ENCODE measurements at regions not wholly inside any gene's neighbourhood (a gene's known extent, or its start where the extent isn't known, plus 50 kb on each side); places are given as distances from the start of the nearest gene placed in this dataset.
A peak's percentile ranks its signal among the peaks of the same experiment; 100 is the strongest.
"Not testable (repeated sequence)": the region's sequence is repeated elsewhere in the genome, so short reads cannot be mapped to it uniquely, and the experiment has no call there.

- no peaks in the 10 kb centered on the region for H3K9me3 Mint-ChIP-seq (ENCODE audit: low read depth, unreplicated experiment)
- no peaks in the 10 kb centered on the region for H3K36me3 Mint-ChIP-seq (ENCODE audit: insufficient read depth, unreplicated experiment)
- no TSS peak for BruUV-seq (replicated peaks)
- no peak for DNase-seq
- no peaks in the 10 kb centered on the region for H3K27me3 Mint-ChIP-seq (ENCODE audit: unreplicated experiment)
- H3K4me1 Mint-ChIP-seq (ENCODE audit: low read depth, unreplicated experiment), result no peaks in the 10 kb centered on the region
- intact Hi-C loops (cut with micrococcal nuclease; ENCODE audit: unreplicated experiment), result no loop called here
- H3K27ac Mint-ChIP-seq (ENCODE audit: unreplicated experiment), result no peak overlapping the region
- CTCF ChIA-PET, result no interaction called here
- no peak overlapping the region for H3K4me3 Mint-ChIP-seq (ENCODE audit: low read depth, unreplicated experiment)
- TF ChIP-seq CTCF (IDR thresholded peaks at IDR 0.05; ENCODE audit: unreplicated experiment), result no peak
These were observed 629.3 kb upstream of the LRRN3 start for GRCh38 chr7:110461621-110462020.

- no peaks in the 10 kb centered on the region for H3K36me3 Mint-ChIP-seq (ENCODE audit: insufficient read depth, unreplicated experiment)
- H3K4me1 Mint-ChIP-seq (ENCODE audit: low read depth, unreplicated experiment), result no peaks in the 10 kb centered on the region
- DNase-seq, result peak; percentile 5
- CTCF ChIA-PET, result no interaction called here
- no peak for TF ChIP-seq CTCF (IDR thresholded peaks at IDR 0.05; ENCODE audit: unreplicated experiment)
- intact Hi-C loops (cut with micrococcal nuclease; ENCODE audit: unreplicated experiment), result no loop called here
- no peak overlapping the region for H3K4me3 Mint-ChIP-seq (ENCODE audit: low read depth, unreplicated experiment)
- no peaks in the 10 kb centered on the region for H3K27me3 Mint-ChIP-seq (ENCODE audit: unreplicated experiment)
- H3K27ac Mint-ChIP-seq (ENCODE audit: unreplicated experiment), result no peak overlapping the region
- no TSS peak for BruUV-seq (replicated peaks)
- peaks cover 3% of the 10 kb centered on the region for H3K9me3 Mint-ChIP-seq (ENCODE audit: low read depth, unreplicated experiment)
These were observed 620.5 kb upstream of the LRRN3 start for GRCh38 chr7:110470420-110470819.

GRCh38 chr7:110472419-110472818 is 618.5 kb upstream of the LRRN3 start:
- H3K36me3 Mint-ChIP-seq (ENCODE audit: insufficient read depth, unreplicated experiment); H3K4me1 Mint-ChIP-seq (ENCODE audit: low read depth, unreplicated experiment); intact Hi-C loops (cut with micrococcal nuclease; ENCODE audit: unreplicated experiment); CTCF ChIA-PET; H3K4me3 Mint-ChIP-seq (ENCODE audit: low read depth, unreplicated experiment); H3K9me3 Mint-ChIP-seq (ENCODE audit: low read depth, unreplicated experiment); H3K27ac Mint-ChIP-seq (ENCODE audit: unreplicated experiment); DNase-seq; H3K27me3 Mint-ChIP-seq (ENCODE audit: unreplicated experiment); BruUV-seq (replicated peaks): not testable (repeated sequence)

- Mint-ChIP-seq H3K27ac (ENCODE audit: unreplicated experiment) (no peak overlapping the region), H3K9me3 (ENCODE audit: low read depth, unreplicated experiment) (peaks cover 18% of the 10 kb centered on the region), H3K27me3 (ENCODE audit: unreplicated experiment) (no peaks in the 10 kb centered on the region), H3K36me3 (ENCODE audit: insufficient read depth, unreplicated experiment) (no peaks in the 10 kb centered on the region), H3K4me3 (ENCODE audit: low read depth, unreplicated experiment) (no peak overlapping the region), H3K4me1 (ENCODE audit: low read depth, unreplicated experiment) (no peaks in the 10 kb centered on the region)
- TF ChIP-seq CTCF (IDR thresholded peaks at IDR 0.05; ENCODE audit: unreplicated experiment), result no peak
- intact Hi-C loops (cut with micrococcal nuclease; ENCODE audit: unreplicated experiment), result no loop called here
- no peak for DNase-seq
- CTCF ChIA-PET, result no interaction called here
- no TSS peak for BruUV-seq (replicated peaks)
These were observed 610.0 kb upstream of the LRRN3 start for GRCh38 chr7:110480964-110481363.

- H3K4me1 Mint-ChIP-seq (ENCODE audit: low read depth, unreplicated experiment), result no peaks in the 10 kb centered on the region
- no peaks in the 10 kb centered on the region for H3K36me3 Mint-ChIP-seq (ENCODE audit: insufficient read depth, unreplicated experiment)
- H3K9me3 Mint-ChIP-seq (ENCODE audit: low read depth, unreplicated experiment), result peaks cover 18% of the 10 kb centered on the region
- no peak overlapping the region for H3K27ac Mint-ChIP-seq (ENCODE audit: unreplicated experiment)
- no peak overlapping the region for H3K4me3 Mint-ChIP-seq (ENCODE audit: low read depth, unreplicated experiment)
- BruUV-seq (replicated peaks), result no TSS peak
- TF ChIP-seq CTCF (IDR thresholded peaks at IDR 0.05; ENCODE audit: unreplicated experiment), result no peak
- no peaks in the 10 kb centered on the region for H3K27me3 Mint-ChIP-seq (ENCODE audit: unreplicated experiment)
- no peak for DNase-seq
- CTCF ChIA-PET, result no interaction called here
- intact Hi-C loops (cut with micrococcal nuclease; ENCODE audit: unreplicated experiment), result no loop called here
These were observed 607.4 kb upstream of the LRRN3 start for GRCh38 chr7:110483553-110483952.
